NB4 (cell line): ENCODE measurements at regions not wholly inside any gene's neighbourhood (a gene's known extent, or its start where the extent isn't known, plus 50 kb on each side); places are given as distances from the start of the nearest gene placed in this dataset.
"Not testable (repeated sequence)": the region's sequence is repeated elsewhere in the genome, so short reads cannot be mapped to it uniquely, and the experiment has no call there.

Experiments used
- DNase-seq: peaks from one replicate; pipeline ENCODE4 v3.0.0; 2010; ENCODE audit warnings: low read depth
- H3K4me3 ChIP-seq: one replicate; pipeline ENCODE4 v1.5.1; 2011; ENCODE audit warnings: mild to moderate bottlenecking, low read depth, low read length, moderate library complexity
- CTCF ChIP-seq: IDR thresholded peaks from one replicate; pipeline ENCODE4 v1.5.1; 2012; ENCODE audit warnings: low read depth, low read length
- MAX ChIP-seq: IDR thresholded peaks from 2 replicates; pipeline ENCODE4 v1.6.1; 2011; ENCODE audit warnings: low read depth, low read length
- MYC ChIP-seq: IDR thresholded peaks from 2 replicates; pipeline ENCODE4 v1.6.1; 2011; ENCODE audit warnings: low read depth, low read length
- POLR2A ChIP-seq: IDR thresholded peaks from 2 replicates; pipeline ENCODE4 v1.6.1; 2011; ENCODE audit warnings: mild to moderate bottlenecking; ENCODE audit not compliant: insufficient read length; ENCODE audit errors: extremely low read depth

- not testable (repeated sequence) for DNase-seq, H3K4me3 ChIP-seq
Observed at GRCh38 chr3:75840160-75840559, 54.8 kb upstream of the ZNF717 start.

- not testable (repeated sequence) for DNase-seq, H3K4me3 ChIP-seq
Observed at GRCh38 chr3:75850301-75851008, 65.1 kb upstream of the ZNF717 start.

GRCh38 chr3:75863130-75863529 is 77.8 kb upstream of the ZNF717 start:
- DNase-seq = no peak
- H3K4me3 ChIP-seq = no peak overlapping the region
- TF ChIP-seq CTCF = no peak
- TF ChIP-seq MYC = no peak
- no peak for TF ChIP-seq MAX
- no peak for TF ChIP-seq POLR2A

GRCh38 chr3:75863878-75864277 is 78.5 kb upstream of the ZNF717 start:
- no peak for DNase-seq
- TF ChIP-seq CTCF = no peak
- TF ChIP-seq MAX = no peak
- no peak for TF ChIP-seq MYC
- no peak for TF ChIP-seq POLR2A
- H3K4me3 ChIP-seq = no peak overlapping the region

GRCh38 chr3:75883719-75884118 is 98.4 kb upstream of the ZNF717 start:
- not testable (repeated sequence) for DNase-seq

GRCh38 chr3:75886971-75887526 is 101.7 kb upstream of the ZNF717 start:
- no peak overlapping the region for H3K4me3 ChIP-seq
- no peak for DNase-seq
- no peak for TF ChIP-seq MYC
- no peak for TF ChIP-seq POLR2A
- TF ChIP-seq CTCF = no peak
- TF ChIP-seq MAX = no peak

More at GRCh38 chr3:75883719-75884118, 98.4 kb upstream of the ZNF717 start:
- not testable (repeated sequence) for H3K4me3 ChIP-seq

GRCh38 chr3:75894234-75894633 is 108.9 kb upstream of the ZNF717 start:
- no peak for DNase-seq
- no peak overlapping the region for H3K4me3 ChIP-seq
- TF ChIP-seq MAX (no peak), MYC (no peak), POLR2A (no peak), CTCF (no peak)
